Adrenal gland (tissue), 5 donors: ENCODE measurements at regions not wholly inside any gene's neighbourhood (a gene's known extent, or its start where the extent isn't known, plus 50 kb on each side); places are given as distances from the start of the nearest gene placed in this dataset.

Experiments
- POLR2A ChIP-seq, 2 donors: fragments of 450-650 bp; IDR thresholded peaks; one replicate each; pipeline ENCODE4 v1.6.1; 2017; ENCODE audit warnings: antibody characterized with exemption in 2 of 2, mild to moderate bottlenecking in 2 of 2, moderate library complexity in 1 of 2
- TF ChIP-seq, protein P1 (sequence below), 6 experiments: fragments of 450-650 bp in 4 of 6; fragments of 200-600 bp in 2 of 6; sonication (generic) in 1 of 6; IDR thresholded peaks; 1 replicate in 5 of 6; 2 replicates in 1 of 6; pipeline versions ENCODE4 v1.5.1 to v1.8.0; 2016 to 2021; ENCODE audit warnings: antibody characterized with exemption in 6 of 6, mild to moderate bottlenecking in 2 of 6, moderate library complexity in 1 of 6
- donor health status: DM: no; HTN: no; CAD: no.

DNA sequence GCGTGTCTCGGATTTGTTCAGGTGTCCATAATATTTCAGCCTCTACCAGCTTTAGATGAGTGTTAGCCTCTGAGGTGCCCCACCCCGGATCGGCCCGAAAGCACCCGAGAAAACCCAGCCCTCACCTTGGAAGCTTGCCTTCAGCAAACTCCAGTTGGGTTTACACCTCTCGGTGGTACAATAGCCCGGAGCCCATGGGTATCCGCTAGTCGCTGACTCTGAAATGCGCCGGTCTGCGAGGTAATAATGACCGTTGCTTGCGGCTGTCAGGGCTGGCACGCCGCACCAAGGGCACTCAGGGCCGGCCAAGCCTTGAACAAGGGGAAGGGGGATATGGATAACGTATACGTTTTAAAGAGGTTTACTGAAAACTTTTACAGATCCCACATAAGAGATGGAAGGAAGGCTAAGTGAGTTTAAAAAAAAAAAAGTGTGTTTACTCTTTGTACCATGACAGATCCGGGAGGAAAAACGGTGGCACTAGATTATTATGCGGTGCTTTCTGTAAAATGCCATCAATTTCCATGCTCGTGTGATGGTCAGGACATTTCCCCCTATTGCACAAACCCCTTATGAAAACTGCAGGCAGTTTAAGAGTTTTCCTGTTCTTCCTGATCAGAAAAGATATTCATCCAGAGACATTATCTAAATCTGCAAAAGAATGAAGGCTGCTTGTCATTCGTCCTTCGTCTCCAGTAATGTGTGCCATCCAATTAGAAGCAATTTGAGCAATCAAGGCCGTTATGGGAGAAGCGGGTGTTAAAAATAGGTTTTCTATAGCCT is 124.2 kb downstream of the TMEM161B start:
- TF ChIP-seq, protein P1, sequence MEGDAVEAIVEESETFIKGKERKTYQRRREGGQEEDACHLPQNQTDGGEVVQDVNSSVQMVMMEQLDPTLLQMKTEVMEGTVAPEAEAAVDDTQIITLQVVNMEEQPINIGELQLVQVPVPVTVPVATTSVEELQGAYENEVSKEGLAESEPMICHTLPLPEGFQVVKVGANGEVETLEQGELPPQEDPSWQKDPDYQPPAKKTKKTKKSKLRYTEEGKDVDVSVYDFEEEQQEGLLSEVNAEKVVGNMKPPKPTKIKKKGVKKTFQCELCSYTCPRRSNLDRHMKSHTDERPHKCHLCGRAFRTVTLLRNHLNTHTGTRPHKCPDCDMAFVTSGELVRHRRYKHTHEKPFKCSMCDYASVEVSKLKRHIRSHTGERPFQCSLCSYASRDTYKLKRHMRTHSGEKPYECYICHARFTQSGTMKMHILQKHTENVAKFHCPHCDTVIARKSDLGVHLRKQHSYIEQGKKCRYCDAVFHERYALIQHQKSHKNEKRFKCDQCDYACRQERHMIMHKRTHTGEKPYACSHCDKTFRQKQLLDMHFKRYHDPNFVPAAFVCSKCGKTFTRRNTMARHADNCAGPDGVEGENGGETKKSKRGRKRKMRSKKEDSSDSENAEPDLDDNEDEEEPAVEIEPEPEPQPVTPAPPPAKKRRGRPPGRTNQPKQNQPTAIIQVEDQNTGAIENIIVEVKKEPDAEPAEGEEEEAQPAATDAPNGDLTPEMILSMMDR (IDR thresholded peaks at IDR 0.05) = no peak
- TF ChIP-seq POLR2A (IDR thresholded peaks at IDR 0.05) = no peak
